Stimulated activated CD8-positive, alpha-beta memory T cell treated with anti-CD3 and anti-CD28 coated beads, Interleukin-15, amount 100 ng/mL, for 4 hours (primary cell): ENCODE measurements at regions not wholly inside any gene's neighbourhood (a gene's known extent, or its start where the extent isn't known, plus 50 kb on each side); places are given as distances from the start of the nearest gene placed in this dataset.
"Not testable (repeated sequence)": the region's sequence is repeated elsewhere in the genome, so short reads cannot be mapped to it uniquely, and the experiment has no call there.

Experiments
- DNase-seq, 2 donors: peaks; one replicate each; pipeline ENCODE4 v3.0.0-alpha.2; 2020; ENCODE audit warnings: low read depth in 2 of 2

DNA sequence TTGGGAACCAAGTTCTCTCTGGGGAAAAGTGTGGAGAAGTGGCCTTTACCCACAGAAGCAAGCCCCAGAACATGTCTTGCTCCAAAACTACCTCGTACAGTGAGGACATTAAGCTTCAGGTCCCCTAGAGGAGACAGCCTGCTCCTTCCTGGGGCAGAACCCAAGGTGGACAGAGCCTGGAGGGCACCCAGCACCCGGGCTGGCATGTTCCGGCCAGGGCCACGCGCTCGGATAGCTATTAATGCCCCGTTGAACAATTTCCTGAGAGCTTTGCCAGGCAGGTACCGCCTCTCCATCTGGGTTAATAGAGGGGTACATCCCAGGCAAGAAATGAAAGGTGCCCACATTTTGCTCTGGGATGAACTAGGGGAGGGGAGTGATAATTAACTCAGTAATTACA, 169.0 kb upstream of the GRK3 start:
- no peak for DNase-seq

DNA sequence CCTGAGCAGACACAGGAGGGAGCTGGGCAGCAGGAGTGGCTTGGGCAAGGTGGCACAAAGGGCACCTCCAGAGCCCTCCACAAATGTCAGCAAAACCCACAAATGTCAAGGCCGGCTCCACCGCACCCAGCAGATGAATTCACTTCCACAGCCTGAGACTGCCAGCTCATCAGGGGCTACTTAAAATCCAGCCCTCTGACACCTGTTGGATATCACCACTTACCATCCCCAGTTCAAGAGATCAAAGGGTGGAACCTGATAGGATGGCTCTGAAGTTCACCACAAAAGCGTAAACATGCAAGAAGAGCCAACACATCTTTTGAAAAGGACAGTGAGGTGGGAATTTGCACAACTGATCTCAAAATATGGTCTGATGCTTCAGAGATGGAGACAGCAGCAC, 168.6 kb upstream of the GRK3 start:
- no peak for DNase-seq

DNA sequence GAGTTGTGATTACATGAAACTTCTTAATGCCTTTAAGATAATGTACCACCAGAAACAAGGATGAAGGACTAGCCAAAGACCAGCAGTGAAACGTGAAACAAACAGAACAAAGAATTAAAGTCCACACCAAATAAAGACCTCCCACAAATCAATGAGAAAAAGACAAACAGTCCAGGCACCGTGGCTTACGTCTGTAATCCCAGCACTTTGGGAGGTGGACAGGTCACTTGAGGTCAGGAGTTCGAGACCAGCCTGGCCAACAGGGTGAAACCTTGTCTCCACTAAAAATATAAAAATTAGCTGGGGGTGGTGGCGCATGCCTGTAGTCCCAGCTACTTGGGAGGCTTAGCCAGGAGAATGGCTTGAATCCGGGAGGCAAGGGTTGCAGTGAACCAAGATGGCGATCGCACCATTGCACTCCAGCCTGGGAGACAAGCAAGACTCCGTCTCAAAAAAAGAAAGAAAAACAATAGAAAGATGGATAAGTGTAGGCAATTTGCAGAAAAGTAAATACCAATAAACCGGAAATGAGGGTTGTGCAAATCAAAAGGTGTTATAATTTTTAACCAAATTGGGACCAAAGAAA, 167.8 kb upstream of the GRK3 start:
- DNase-seq = no peak

DNA sequence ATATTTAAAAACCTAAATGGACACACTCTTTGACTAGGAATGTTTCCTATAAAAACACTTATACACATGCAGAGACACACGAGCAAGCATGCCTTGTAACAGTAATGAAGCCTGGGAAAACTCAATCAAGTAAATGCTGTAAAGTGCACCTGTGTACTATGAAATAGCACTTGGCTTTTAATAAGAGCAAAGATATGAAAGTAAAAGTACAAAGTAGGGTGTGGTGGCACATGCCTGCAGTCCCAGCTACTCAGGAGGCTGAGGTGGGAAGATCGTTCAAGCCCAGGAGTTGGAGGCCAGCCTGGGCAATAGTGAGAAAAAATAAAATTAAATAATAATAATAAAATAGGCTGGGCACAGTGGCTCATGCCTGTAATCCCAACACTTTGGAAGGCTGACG, 166.9 kb upstream of the GRK3 start:
- DNase-seq = no peak

DNA sequence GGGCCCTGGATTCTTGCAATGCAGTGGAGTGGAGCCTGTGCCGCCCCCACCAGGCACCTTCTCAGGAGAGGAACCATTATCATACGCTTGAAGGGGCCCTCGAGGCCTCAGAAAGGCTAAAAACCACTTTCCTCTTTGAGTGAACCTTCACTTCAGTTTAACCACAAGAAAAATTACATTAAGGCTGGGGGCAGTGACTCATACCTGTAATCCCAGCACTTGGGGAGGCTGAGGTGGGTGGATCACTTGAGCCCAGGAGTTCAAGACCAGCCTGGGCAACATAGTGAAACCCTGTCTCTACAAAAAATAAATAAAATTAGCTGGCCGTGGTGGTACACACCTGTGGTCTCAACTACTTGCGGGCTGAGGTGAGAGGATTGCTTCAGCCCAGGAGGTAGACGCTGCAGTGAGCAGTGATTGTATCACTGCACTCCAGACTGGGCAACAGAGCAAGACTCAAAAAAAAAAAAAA, 165.8 kb upstream of the GRK3 start:
- DNase-seq = not testable (repeated sequence)

DNA sequence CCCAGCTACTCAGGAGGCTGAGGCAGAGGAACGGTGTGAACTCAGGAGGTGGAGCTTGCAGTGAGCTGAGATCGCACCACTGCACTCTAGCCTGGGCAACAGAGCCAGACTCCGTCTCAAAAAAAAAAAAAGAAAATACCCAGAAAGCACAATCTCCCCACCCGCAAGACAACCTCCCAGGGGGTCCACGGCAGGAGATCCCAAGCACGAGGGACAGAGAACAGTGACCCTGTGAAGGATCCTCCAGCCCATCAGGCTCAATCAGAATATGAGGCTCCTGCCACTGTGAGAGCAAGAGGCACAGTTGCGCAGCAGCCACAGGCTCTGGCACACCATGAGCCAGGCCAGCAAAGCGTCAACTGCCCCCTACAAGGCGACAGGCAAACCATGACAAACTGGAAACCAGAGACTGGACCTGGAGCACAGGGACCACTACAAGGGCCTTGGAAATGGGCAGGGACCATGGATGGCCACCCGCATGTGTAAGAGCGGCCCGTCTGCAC, 164.8 kb upstream of the GRK3 start:
- no peak for DNase-seq

DNA sequence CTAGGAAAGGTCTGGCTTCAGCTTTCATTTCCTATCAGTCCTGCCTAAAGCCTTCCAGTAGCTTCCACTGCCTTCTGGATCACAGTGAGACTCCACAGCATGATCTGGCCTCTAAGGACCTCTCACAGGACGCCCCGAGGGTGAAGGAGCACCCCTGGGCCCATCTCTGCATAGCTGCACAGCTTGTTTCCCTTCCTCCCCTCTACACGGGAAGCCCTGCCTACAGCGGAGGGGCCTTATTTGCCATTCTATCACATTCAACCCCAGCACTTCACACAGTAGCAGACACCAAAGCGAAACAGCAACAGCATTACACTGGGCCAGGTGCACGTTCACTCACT, 162.3 kb upstream of the GRK3 start:
- DNase-seq = no peak

DNA sequence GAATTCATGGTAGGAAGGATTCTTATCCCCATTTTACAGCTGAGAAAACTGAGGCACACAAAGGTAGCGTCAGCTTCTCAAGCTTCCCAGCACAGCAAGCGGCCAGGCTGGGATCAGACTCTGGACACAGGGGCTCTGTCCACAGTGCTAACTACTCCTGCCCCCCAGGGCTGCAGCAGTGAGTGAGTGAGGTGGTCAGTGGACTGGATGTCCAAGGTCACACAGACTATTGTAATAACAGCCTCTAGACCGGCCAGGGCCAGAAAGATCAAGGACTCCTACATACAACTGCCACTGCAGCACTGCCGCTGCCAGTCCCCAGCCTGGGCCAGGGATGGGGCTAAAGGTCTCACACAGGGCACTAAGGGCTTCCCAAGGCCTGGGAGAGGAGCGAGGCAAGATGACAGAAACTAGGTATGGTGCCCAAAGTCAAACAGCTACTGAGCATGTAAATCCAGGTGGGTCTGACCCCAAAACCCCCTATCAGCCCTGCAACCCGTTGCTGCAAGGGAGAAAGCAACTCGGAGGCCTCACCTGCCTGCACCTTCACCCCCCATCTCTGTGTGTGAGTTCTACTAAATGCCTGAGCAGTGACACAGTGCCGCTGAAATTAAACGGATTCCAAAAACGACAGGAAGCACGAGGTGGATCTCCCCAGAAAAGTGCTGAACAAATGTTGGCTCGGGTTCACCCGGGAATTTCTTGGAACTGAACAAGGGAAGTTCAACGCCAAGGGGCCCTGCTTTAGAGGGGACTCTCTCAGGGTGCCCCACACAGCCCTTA, 161.8 kb upstream of the GRK3 start:
- no peak for DNase-seq

DNA sequence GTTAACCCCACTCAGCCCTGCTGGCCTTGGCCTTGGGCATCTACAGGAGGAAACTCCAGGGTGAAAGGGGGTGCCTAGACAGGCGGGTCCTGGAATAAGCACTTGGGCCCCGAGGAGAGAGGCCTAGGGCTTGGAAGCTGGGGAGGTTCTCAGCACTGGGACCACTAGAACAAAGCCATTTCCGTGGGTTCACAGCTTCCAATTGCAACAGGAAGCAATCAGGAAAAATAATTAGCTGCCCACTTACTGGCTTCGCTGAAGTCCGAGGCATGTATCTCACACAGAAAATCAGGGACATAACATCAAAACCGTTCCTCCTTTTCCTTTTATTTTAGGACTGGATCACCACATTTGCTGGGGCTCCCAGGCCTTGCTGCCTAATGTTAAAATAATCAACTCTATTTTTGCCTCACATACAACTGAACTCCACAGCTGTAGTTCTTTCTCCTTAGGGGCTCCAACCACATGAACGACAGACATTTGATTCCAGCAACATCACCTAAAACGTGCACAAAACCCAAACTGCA, 161.1 kb upstream of the GRK3 start:
- DNase-seq = no peak

DNA sequence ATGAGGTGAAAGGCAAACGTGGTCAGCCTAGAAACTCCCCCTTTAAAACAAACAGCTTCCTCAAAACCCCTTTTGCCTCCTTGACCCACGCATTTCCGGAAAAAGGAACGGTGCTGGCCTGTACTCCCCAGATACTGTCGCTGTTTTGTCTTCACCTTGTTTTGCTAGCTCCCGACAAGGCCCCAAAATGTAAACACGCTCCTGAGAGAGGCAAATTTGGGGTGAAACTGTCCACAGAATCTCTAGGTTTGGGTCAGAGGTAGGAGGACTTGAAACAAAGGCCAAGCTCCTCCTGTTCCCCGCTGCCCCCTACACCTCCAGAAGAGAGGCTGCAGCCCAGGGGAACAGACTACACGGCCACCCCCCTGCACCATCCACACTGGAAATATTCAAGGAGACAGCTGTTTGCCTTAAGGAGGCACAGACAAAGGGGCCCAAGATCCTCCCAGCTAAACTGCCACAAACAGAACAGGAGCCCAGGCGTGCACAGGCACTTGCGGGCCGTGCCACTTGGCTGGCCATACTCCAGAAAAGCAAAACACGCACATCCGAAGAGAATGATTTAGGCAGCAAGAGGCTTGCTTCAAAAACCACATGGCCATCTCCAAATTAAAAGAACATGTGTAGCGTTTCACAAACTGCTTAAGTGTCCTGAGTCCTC, 160.5 kb upstream of the GRK3 start:
- DNase-seq = no peak

DNA sequence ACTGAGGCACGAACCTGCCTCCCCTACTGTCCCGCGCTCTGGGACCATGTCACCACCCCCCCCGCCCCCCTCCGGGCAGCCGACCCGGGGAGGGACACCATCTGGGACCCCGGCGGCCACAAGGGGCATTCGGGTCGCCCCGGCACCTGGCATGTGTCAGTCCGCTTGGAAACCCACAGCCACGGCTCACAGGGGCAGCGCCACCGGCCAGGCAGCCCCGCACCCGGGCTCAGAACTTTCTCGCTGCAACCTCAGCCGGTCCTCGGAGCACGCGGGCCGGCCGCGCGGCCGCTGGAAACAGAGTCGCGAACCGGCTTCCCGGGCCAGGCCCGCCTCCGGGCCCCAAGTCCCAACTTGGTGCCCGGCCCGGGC, 159.9 kb upstream of the GRK3 start:
- DNase-seq = no peak

DNA sequence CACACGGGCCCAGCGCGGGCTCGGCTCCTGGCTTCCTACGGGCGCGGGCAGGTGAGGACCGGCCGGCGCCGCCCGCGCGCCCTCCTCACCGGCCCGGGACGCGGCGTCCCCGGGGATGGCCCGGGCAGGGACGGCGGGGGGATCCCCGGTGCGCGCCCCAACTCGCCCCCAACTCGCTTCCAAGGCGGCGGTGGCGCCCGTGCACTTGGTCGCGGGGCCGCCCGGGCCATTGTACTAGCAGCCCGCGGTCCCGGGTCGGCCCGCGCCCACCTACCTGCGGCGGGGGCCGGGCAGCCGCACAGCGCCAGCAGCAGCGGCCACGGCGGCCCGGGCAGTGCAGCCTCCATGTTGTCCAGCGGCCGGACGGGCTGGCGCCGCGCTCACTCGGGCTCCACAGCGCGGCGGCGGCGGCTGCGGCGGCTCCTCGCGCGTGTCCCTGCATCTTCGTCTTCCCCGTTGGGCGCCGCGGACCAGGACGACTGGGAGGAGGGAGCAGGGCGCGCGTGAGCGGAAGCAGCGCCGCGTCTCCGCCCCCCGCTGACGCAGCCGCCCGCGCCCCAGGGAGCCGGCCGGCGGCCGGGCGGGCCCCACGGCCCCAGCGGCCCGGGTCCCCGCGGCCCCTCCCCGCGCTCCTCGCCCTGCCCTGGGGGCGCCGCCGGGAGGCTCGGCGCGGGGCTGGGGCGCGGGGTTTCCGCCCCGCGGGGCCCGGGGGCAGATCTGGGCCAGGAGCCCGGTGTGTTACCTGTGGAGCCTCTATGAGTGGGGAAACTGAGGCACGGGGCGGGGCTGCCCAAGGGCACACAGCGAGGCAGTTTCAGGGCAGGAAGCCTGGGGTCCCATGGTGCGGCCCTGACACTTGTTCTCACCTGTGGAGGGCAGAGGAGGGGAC, 159.3 kb upstream of the GRK3 start:
- peak; percentile 23 to 45 for DNase-seq

DNA sequence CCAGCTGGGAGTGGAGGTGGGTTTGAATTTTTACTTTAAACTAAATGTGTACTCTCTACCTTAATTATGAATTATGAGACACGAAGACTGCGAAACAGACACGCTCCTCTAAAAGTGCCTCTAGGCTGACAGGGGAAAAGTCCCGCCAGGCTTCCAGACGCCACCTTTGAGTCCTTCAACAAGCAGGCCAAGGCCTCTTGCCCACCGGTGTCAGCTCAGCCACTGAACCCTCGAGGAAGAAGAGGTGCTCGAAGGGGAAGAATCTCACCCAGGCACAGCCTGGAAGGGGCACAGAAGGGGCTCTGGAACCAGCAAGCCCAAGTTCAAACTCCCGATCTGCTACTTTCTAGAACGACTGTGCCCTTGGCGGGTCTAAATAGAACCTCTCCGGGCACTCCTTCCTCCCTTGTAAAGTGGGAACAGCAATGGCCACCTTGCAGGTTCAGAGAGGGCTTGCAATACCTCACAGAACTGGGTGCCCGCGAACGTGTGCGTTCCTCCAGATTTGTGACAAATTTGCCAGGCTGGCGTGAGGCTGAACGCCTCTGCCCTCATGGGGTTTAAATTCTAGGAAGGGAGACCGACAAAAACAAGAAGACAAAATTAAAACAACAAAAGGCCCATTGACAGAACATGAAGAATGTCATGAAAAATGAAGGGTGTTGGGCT, 158.5 kb upstream of the GRK3 start:
- no peak for DNase-seq

DNA sequence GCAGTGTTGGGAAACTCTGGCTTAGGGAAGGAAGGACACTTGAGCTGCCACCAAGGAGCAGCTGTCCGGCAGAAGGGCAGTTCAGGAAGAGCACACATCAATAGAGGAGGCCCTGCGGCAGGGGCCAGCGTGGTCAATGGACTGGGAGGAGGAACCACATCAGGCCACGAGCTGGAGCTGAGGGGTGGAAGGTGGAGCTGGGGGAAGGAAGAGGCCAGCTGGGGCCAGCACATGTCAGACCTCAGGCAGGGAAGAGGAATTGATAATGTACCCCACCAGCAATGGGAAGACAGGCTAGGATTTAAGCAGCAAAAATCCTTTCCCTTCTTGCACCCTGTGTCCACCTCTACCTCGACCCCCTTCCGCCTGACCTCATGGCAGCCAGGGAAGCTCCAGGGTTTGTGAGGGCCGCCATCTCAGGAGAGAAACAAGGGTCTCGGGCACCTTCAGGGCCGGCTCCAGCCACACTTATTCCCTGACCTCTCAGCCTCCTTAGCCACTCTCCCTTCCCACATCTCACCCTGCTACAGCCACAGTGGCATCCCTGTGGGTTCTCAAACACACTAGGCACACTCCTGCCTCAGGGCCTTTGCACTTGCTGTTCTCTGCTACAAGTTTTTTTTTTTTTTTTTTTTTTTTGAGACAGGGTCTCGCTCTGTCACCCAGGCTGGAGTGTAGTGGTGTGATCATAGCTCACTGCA, 157.8 kb upstream of the GRK3 start:
- DNase-seq = no peak

DNA sequence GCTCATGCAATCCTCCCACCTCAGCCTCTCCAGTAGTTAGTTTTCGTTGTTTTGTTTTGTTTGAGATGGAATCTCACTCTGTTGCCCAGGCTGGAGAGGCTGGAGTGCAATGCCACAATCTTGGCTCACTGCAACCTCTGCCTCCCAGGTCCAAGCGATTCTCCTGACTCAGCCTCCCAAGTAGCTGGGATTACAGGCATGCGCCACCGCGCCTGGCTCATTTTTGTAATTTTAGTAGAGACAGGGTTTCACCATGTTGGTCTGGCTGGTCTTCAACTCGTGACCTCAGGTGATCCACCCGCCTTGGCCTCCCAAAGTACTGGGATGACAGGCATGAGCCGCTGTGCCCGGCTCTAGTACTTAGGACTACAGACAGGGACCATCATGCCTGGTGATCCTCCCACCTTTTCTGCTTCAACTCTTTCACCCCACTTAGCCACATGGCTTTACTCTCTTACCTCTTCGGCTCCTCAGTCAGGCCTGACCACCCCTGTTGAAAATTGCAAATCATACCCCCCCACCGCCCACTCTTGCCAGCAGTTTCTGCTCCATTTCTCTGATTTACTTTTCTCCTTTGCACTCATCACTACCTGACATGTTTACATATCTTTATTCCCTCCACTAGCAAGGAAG, 157.1 kb upstream of the GRK3 start:
- no peak for DNase-seq

DNA sequence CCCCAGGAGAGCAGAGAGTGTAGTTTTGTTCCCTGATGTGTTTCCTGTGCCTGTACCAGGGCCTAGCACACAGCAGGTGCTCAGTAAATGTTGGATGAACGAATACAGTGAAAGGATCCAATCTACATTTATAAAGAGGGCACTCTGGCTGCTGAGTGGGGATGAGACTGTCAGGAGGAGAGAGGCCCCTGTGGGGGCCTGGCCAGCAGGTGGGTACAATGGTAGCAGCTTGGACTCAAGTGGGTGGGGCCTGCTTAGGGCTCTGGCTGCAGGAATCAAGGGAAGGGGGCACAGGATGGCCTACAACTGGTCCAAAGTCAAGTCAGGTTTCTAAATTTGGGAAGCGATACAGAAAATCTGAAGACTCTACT, 156.6 kb upstream of the GRK3 start:
- DNase-seq = no peak

DNA sequence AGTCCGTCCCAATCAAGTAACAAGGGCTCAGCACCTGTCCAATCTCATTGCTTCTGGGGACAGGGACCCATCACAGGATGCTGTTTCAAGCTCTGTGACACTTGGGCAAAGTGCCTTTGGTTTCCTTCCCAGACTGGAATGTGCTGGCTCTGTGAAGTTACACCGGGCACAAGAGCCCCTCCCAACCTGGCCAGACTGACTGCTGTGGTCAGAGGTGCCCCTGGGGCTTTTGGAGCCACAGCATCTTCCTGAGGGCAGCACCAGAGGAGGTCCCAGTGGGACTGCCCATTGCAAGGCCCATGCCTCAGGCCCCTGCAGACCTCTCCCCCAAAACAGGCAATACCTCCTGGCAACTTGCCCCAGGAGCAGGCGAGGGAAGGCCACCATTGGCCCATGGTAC, 155.2 kb upstream of the GRK3 start:
- no peak for DNase-seq

DNA sequence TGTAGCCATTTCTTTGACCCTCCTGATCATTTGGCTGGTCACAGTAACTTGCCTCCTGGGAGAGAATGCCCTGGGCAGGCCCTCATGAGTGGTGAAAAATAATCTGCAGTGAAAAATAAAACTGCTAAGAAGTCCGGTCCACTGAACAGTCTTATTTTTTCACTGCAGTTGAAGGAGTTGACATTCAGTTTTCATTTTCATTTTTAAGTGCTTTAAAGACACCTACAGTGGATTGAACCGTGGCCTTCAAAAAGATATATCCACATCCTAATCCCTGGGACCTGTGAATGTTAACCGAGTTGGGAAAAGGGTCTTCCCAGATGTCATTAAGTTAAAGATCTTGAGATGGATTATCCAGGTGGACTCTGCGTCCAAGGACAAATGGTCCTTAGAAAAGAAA, 153.6 kb upstream of the GRK3 start:
- DNase-seq = no peak

DNA sequence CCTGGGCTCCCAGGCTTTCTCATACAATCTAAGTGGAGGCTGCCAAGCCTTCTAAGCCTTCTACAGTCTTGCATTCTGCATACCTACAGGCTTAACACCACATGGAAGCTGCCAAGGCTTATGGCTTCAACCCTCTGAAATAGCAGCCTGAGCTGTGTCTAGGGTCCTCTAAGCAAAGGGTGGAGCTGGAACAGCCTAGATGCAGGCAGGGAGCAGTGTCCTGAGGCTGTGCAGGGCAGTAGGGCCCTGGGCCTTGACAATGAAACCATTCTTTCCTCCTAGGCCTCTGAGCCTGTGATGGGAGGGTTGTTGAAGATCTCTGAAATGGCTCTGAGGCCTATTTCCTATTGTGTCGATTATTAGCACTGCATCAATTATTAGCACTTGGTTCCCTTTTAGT, 150.9 kb upstream of the GRK3 start:
- DNase-seq = no peak

DNA sequence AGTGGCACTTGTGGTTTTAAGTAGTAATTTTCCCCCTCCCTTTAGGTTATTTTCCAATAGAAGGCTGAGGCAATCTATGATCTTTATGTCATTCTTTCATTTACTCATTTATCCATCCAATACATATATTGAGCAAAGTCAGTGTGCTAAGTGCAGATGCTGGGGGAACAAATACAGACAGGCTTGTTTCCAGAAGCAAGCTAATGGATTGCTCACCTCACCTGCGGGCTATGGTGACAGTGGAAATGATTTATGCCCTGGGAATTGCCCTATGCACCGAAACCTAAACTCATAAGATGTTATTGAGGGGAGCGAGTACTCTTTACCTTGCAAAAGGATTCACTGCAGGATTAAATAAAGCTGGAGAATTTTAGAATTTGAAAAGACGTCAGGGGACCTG, 148.7 kb upstream of the GRK3 start:
- DNase-seq = not testable (repeated sequence)
